ENCODE measurements at regions not wholly inside any gene's neighbourhood (a gene's known extent, or its start where the extent isn't known, plus 50 kb on each side); places are given as distances from the start of the nearest gene placed in this dataset.

DNA sequence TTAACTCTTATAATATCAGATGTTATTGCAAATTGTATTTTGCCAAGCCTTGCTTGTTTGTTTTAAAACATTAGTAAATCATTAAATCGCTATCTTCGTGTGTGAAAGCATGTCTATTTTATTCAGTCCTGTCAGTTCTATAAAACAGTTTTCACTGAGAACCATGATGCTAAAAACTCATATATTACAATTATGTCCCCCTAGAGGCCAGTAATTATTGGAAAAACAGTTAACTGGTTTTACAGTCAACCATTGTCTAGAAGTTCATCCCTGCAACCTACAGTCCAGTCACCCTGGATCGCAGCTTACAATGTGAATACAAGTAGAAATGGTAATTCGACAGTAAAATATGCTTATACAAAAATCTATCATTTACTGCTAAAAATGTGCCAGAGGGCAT, 311.5 kb upstream of the ROBO2 start:
- no peak for TF ChIP-seq POLR2A (IDR thresholded peaks at IDR 0.05; ENCODE audit: low read length)
- TF ChIP-seq GATA1 (IDR thresholded peaks at IDR 0.05; ENCODE audit: low read depth, low read length) = no peak
- DNase-seq = no peak

DNA sequence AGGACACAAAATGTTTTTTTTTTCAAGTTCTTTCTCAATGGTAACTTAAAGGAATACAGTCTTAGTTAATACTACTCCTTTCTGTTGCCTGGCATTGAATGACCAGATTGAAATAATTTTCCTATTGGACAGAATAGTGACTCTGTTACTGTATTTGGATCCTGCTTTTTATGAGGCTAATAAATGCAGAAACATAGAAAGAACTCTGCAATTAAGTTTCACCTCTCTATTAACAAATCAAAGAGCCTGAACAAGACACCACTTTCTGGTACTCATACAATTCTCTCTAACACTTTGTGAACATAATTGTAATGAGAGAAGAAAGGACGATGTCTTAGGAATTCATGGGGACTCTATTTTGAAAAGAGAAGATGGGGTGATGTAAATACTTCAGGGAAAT, 308.4 kb upstream of the ROBO2 start:
- TF ChIP-seq POLR2A (IDR thresholded peaks at IDR 0.05; ENCODE audit: low read length) = no peak
- no peak for TF ChIP-seq GATA1 (IDR thresholded peaks at IDR 0.05; ENCODE audit: low read depth, low read length)
- no peak for DNase-seq

DNA sequence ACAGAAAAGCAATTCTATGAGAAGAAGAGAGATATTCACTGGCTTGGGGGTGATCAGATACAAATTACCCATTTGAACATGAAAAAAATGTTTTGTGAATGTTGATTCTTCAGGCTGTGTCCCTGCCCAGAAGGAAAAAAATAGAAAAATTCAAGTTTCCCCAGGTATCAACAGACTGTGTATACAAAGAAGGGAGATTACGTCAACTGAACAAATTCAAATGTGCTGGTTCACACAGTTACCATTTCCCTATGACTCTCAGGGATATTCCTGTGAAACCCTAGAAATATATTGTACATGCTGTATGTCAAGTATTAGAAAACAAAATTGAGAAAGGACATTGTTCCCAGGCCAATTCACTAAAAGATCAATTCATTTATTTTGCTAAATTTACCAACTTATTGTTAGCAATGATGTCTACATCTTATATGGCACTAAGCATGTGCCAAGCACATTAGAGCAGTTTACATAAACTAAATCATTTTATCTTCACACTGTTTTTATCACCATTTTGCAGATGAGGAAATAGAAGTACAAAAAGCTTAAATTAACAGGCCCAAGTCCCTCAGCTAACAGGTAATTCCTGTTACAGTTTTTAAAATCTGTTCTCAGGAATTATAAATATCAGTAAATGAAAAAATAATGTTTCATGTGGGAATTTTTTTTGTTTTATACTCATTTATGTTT, 306.7 kb upstream of the ROBO2 start:
- TF ChIP-seq GATA1 (IDR thresholded peaks at IDR 0.05; ENCODE audit: low read depth, low read length) = no peak
- TF ChIP-seq POLR2A (IDR thresholded peaks at IDR 0.05; ENCODE audit: low read length) = no peak

DNA sequence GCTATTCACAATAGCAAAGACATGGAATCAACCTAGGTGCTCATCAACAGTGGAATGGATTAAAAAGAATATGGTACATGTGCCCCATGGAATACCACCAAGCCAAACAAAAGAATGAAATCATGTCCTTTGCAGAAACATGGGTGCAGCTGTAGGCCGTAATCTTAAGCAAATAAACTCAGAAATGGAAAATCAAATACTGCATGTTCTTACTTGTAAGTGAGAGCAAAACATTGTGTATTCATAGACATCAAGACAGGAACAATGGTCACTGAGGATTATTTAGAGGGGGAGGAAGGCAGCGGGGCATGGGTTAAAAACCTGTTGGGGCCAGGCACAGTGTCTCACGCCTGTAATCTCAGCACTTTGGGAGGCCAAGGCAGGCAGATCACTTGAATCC, 304.7 kb upstream of the ROBO2 start:
- TF ChIP-seq GATA1 (IDR thresholded peaks at IDR 0.05; ENCODE audit: low read depth, low read length) (no peak), POLR2A (IDR thresholded peaks at IDR 0.05; ENCODE audit: low read length) (no peak)
- DNase-seq = no peak

More for the DNA sequence above, 306.7 kb upstream of the ROBO2 start:
- DNase-seq = no peak

DNA sequence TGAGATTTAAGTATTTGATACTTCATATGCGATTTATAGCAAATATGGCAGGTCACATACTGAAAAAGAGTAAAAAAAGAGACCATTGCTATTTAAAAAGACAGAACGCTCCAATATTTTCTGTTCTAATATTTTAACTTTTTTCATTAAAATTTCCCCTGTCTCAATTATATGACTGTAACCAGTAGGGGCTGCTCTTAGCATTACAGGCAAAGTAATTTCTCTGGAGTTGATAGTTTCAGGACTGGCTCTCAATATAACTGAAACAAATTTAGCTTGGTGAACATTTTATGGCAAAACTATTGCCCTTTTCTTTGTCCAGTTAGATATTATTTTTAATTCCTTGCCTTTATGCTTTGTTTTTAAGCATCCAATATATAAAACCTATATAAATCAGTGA, 286.3 kb upstream of the ROBO2 start:
- TF ChIP-seq GATA1 (IDR thresholded peaks at IDR 0.05; ENCODE audit: low read depth, low read length) (no peak), POLR2A (IDR thresholded peaks at IDR 0.05; ENCODE audit: low read length) (no peak)
- no peak for DNase-seq

DNA sequence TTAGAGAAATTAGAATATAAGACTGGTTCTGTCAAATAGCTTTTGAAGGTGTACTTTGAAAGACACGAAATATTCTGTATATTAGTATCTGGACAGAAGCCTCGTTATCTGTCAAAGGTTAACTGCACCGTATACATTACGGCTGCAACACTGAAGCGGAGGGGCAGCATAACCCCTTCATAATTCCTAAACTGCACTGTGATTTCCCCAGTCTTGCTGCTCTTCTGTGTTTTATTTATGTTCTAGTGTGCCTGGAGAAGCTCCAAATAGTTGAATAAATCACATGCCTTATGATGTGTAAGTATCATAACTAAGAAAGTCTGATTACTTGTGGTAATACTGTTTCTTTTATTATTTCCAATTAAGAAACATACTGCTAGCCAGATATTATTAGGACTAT, 285.7 kb upstream of the ROBO2 start:
- TF ChIP-seq POLR2A (IDR thresholded peaks at IDR 0.05; ENCODE audit: low read length) (no peak), GATA1 (IDR thresholded peaks at IDR 0.05; ENCODE audit: low read depth, low read length) (no peak)

DNA sequence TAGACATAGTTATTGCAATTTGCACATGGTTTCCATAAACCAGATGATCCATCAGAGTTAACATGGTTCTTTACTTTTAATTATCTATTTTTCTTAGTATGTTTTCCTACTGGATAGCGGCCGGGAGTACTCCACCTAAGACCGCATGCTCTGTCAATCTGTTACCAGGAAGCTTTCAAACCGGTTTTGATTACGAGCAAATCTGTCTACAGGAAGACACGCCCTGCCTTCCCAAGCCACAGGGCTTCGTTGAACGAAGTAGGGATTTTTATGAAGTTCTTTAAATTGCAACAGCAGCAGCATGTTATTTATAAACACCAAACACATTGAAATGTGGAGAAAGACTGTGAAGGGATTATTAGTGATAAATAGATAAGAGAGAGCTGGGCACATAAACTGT, 283.3 kb upstream of the ROBO2 start:
- DNase-seq = no peak
- no peak for TF ChIP-seq POLR2A (IDR thresholded peaks at IDR 0.05; ENCODE audit: low read length)
- TF ChIP-seq GATA1 (IDR thresholded peaks at IDR 0.05; ENCODE audit: low read depth, low read length) = no peak

More for the DNA sequence above, 285.7 kb upstream of the ROBO2 start:
- DNase-seq = no peak

DNA sequence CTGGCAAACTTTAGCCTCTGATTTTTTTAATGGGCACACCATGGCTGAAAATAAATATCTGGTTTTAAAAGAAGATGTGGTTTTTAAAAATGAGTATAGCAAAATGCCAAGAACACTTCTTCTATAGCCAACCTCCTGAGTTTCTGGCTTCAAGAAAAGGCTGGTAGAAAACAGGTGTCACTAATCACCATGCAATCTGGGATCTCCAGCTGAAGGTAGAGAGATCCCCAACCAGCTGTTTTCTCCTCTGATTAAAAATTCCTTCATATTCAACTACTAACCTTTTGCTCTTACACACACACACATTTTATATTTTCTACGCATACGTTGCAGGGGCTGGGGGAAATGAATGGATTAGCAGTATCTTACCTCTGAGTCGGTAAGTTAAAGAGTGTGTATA, 279.6 kb upstream of the ROBO2 start:
- no peak for DNase-seq
- TF ChIP-seq GATA1 (IDR thresholded peaks at IDR 0.05; ENCODE audit: low read depth, low read length) (no peak), POLR2A (IDR thresholded peaks at IDR 0.05; ENCODE audit: low read length) (no peak)

DNA sequence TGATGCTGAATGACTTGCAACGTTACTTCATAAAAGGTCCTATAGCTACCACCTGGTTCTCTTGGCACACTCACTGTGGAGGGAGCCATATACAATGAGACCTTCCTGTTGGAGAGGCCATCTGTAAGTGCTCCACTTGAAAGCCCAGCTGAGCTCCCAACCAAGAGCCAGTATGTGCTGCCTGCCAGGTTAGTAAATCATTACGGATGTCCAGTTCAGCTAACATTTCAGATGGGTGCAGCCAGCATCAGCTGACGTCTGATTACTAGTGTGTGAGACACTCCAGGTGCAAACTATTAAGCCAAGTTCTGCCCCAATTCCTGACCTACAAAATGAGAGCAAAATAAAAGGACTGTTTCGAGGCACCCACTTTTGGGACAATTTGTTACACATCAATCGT, 274.4 kb upstream of the ROBO2 start:
- no peak for DNase-seq
- no peak for TF ChIP-seq POLR2A (IDR thresholded peaks at IDR 0.05; ENCODE audit: low read length)
- TF ChIP-seq GATA1 (IDR thresholded peaks at IDR 0.05; ENCODE audit: low read depth, low read length) = no peak

DNA sequence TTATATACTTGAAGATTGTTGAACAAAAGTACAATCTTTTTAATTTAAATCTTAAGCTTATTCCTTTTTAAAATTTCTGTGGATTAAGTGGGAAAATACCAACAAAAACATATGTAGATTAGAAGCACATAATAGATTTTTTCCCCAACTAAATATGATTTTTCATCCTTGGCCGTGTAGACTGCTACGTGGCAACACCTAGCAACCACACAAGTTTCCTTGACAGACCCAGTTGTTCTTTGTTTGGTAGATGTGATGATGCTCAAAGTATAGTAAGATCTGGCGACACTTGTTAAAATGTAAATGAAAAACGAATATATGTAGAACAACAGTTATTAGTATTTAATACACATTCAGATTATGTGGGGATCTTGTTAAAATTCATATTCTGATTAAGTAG, 271.0 kb upstream of the ROBO2 start:
- DNase-seq = no peak
- TF ChIP-seq POLR2A (IDR thresholded peaks at IDR 0.05; ENCODE audit: low read length) (no peak), GATA1 (IDR thresholded peaks at IDR 0.05; ENCODE audit: low read depth, low read length) (no peak)

DNA sequence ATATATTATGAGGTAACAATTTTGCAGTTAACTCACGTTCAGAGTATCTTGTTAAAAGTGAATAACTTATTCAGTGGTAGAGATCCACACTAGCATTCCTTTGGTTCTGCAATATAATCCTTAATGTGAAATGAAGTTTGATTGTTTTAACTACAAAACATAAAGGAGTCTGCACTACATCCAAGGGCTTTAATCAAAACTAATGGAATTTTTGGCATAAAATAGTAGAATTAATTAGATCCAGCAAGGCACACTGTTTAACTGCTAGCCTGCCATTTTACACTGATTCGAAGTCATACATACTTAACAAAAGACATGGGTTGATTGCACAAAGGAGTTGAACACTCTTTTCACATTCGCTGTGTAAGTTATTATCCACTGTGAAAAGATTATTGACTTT, 263.0 kb upstream of the ROBO2 start:
- DNase-seq = no peak
- TF ChIP-seq GATA1 (IDR thresholded peaks at IDR 0.05; ENCODE audit: low read depth, low read length) (no peak), POLR2A (IDR thresholded peaks at IDR 0.05; ENCODE audit: low read length) (no peak)

DNA sequence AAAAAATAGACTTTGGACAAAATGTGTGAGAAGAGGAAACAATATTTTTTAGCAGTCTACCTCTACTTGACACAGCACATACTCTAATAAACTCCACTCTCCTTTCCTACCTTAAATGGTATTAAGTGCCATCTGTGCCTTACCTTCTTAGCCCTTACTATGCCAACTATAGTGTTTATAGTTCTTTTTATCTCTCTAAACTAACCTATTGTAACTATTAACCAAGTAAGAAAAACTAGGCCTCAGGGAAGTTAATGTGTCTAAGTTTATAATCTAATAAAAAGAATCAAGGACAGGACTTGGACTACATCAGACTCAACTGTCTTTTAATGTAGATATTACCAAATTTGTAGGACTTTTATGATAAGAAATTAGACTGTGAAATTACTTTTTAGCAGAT, 251.7 kb upstream of the ROBO2 start:
- DNase-seq = no peak
- TF ChIP-seq POLR2A (IDR thresholded peaks at IDR 0.05; ENCODE audit: low read length) (no peak), GATA1 (IDR thresholded peaks at IDR 0.05; ENCODE audit: low read depth, low read length) (no peak)

DNA sequence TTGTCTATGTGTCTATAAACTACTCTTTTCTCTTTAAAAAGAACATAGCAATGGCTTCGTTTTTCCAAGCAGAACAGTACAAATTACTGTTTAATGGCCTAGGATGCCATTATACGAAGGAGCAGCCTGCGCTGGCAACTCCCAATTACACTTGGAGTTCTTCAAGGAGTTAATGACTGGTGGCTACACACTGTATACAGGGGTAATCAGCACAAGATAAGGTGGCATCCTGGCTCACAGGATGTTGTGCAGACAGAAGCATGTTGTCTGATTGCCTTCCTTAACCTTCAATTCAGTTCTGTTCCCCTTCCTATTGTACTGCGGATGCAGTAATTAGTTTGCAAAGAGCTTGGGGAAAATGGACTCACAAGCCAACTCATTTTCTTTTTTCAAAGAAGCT, 250.7 kb upstream of the ROBO2 start:
- no peak for DNase-seq
- TF ChIP-seq GATA1 (IDR thresholded peaks at IDR 0.05; ENCODE audit: low read depth, low read length) = no peak
- TF ChIP-seq POLR2A (IDR thresholded peaks at IDR 0.05; ENCODE audit: low read length) = no peak

DNA sequence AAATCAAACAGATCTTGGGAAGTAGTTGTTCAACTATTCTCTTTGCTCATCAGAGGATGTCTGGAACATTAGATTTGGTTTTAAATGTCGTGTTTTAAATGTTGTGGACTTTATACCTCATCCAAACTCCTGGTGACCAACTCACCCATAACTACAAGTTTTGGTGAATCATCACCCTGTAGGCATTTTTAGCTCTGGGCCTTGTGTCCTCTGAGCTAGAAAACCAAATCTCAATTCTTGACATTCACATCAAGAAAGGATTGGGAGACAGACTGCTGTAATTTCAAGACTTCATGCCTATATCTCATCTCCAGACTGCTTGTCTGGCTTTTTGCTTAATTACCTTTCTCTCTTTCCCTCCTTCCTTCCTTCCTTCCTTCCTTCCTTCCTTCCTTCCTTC, 228.5 kb upstream of the ROBO2 start:
- TF ChIP-seq GATA1 (IDR thresholded peaks at IDR 0.05; ENCODE audit: low read depth, low read length) (no peak), POLR2A (IDR thresholded peaks at IDR 0.05; ENCODE audit: low read length) (no peak)
- no peak for DNase-seq

DNA sequence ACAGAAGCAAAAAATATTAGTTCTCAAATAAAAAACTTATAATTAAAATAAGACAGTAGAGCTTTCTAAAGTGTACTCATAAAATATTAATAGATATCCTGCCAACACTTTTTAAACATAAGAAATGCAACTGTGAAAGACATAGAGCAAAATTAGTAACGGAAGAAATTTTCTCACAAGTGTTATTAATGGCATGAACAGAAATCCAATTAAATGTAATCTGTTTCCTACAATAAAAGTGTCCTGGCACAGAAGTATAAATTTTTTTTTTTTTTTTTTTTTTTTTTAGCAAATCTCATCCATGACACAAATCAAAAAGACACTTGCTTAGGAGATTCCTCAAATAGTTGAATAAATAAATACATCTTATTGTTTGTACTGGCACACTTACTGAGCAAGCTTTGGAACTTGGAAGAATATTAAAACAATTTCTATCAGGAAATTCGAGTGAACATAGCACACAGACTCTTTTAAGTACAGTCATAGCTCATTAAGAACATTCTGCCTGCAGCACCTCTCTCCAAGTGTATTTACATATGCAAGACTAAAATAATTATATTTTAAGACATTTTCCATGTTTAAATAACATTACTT, 227.2 kb upstream of the ROBO2 start:
- DNase-seq = no peak
- no peak for TF ChIP-seq POLR2A (IDR thresholded peaks at IDR 0.05; ENCODE audit: low read length)
- TF ChIP-seq GATA1 (IDR thresholded peaks at IDR 0.05; ENCODE audit: low read depth, low read length) = no peak

All from erythroblast (primary cell).